IMR-90 (cell line): ENCODE measurements at regions not wholly inside any gene's neighbourhood (a gene's known extent, or its start where the extent isn't known, plus 50 kb on each side); places are given as distances from the start of the nearest gene placed in this dataset.

Source experiments
- ATAC-seq: fragments of 200-7000 bp; cut with Tn5 transposase; 2 replicates; pipeline ENCODE4 v1.9.1; 2020; ENCODE audit warnings: low read depth, mild to moderate bottlenecking, moderate library complexity
- BruUV-seq: library from RNA; stranded (reverse); fragments of 400-500 nt; replicated peaks from 2 replicates; lab custom pipeline; 2021; lab: Mats Ljungman, UMichigan
- CTCF ChIA-PET: fragments of 300-600 bp; formaldehyde crosslinking; extraction: SDS; loops from one replicate; lab custom pipeline; 2021; ENCODE audit warnings: antibody characterized with exemption; lab: Yijun Ruan, JAX
- POLR2A ChIA-PET: fragments of 300-600 bp; sonication (Branson Sonifier 250); formaldehyde crosslinking; loops from one replicate; lab custom pipeline; 2022; ENCODE audit warnings: antibody characterized with exemption; ENCODE audit not compliant: unreplicated experiment; lab: Charles Lee
- DNase-seq: peaks from one replicate; pipeline ENCODE4 v3.0.0; 2013
- H2AFZ ChIP-seq: replicated peaks from 2 replicates; pipeline ENCODE3; 2013; ENCODE audit warnings: low read length, mild to moderate bottlenecking; ENCODE audit not compliant: poor library complexity
- H2AK5ac ChIP-seq: 2 replicates; pipeline ENCODE4 v1.6.1; 2013; ENCODE audit warnings: low read depth, low read length, inconsistent platforms
- H2AK9ac ChIP-seq: replicated peaks from 2 replicates; pipeline ENCODE3; 2013; ENCODE audit warnings: mild to moderate bottlenecking, low read depth, low read length, moderate library complexity; ENCODE audit not compliant: poor library complexity
- H2BK120ac ChIP-seq: 2 replicates; pipeline ENCODE4 v1.6.1; 2013; ENCODE audit warnings: low read depth, low read length, inconsistent platforms
- H2BK15ac ChIP-seq: 3 replicates; pipeline ENCODE4 v1.6.1; 2013; ENCODE audit warnings: low read depth, low read length, inconsistent platforms
- H2BK20ac ChIP-seq: 2 replicates; pipeline ENCODE4 v1.6.1; 2013; ENCODE audit warnings: low read depth, mild to moderate bottlenecking, inconsistent platforms, low read length, moderate library complexity
- H2BK5ac ChIP-seq: 2 replicates; pipeline ENCODE4 v1.6.1; 2013; ENCODE audit warnings: mild to moderate bottlenecking, low read depth, low read length, inconsistent platforms; ENCODE audit not compliant: poor library complexity, severe bottlenecking
- H3K14ac ChIP-seq: replicated peaks from 2 replicates; pipeline ENCODE4 v1.6.1; 2013; ENCODE audit warnings: low read depth, low read length, inconsistent platforms
- H3K18ac ChIP-seq: 2 replicates; pipeline ENCODE4 v1.6.1; 2013; ENCODE audit warnings: low read depth, low read length, control low read depth
- H3K23ac ChIP-seq: 2 replicates; pipeline ENCODE4 v1.6.1; 2013; ENCODE audit warnings: low read depth, low read length, inconsistent platforms
- H3K27ac ChIP-seq: 2 replicates; pipeline ENCODE4 v1.5.1; 2013; ENCODE audit warnings: mild to moderate bottlenecking, control low read depth, low read length; ENCODE audit not compliant: insufficient read depth
- H3K27me3 ChIP-seq: 2 replicates; pipeline ENCODE4 v1.6.1; 2013; ENCODE audit warnings: low read length; ENCODE audit not compliant: control insufficient read depth, insufficient read depth
- H3K36me3 ChIP-seq: 2 replicates; pipeline ENCODE4 v1.6.1; 2013; ENCODE audit warnings: low read length, mixed read lengths; ENCODE audit not compliant: control insufficient read depth, insufficient read depth
- H3K4ac ChIP-seq: 2 replicates; pipeline ENCODE4 v1.6.1; 2013; ENCODE audit warnings: low read depth, low read length, inconsistent platforms
- H3K4me1 ChIP-seq: 2 replicates; pipeline ENCODE4 v1.6.1; 2013; ENCODE audit warnings: low read length, mixed read lengths; ENCODE audit not compliant: control insufficient read depth, insufficient read depth
- H3K4me2 ChIP-seq: 2 replicates; pipeline ENCODE4 v1.6.1; 2013; ENCODE audit warnings: low read depth, mild to moderate bottlenecking, control low read depth, low read length, moderate library complexity
- H3K4me3 ChIP-seq: 2 replicates; pipeline ENCODE4 v1.5.1; 2013; ENCODE audit warnings: low read depth, mild to moderate bottlenecking, control low read depth, low read length, moderate library complexity; ENCODE audit not compliant: insufficient read depth
- H3K56ac ChIP-seq: 2 replicates; pipeline ENCODE4 v1.6.1; 2013; ENCODE audit warnings: low read length, inconsistent platforms; ENCODE audit not compliant: insufficient read depth; ENCODE audit errors: extremely low read depth
- H3K79me1 ChIP-seq, 2 experiments: 2 replicates each; pipeline ENCODE4 v1.6.1; 2013; ENCODE audit warnings: low read length in 2 of 2, inconsistent platforms in 1 of 2, low read depth in 1 of 2
- H3K9ac ChIP-seq: 2 replicates; pipeline ENCODE4 v1.6.1; 2013; ENCODE audit warnings: low read depth, low read length, control low read depth
- H3K9me1 ChIP-seq: 2 replicates; pipeline ENCODE4 v1.6.1; 2013; ENCODE audit warnings: low read length, inconsistent platforms; ENCODE audit not compliant: insufficient read depth
- H3K9me3 ChIP-seq: 2 replicates; pipeline ENCODE4 v1.6.1; 2013; ENCODE audit warnings: low read length; ENCODE audit not compliant: control insufficient read depth, insufficient read depth
- H4K20me1 ChIP-seq: 2 replicates; pipeline ENCODE4 v1.6.1; 2013; ENCODE audit warnings: low read length, inconsistent platforms; ENCODE audit not compliant: insufficient read depth
- H4K5ac ChIP-seq: 2 replicates; pipeline ENCODE4 v1.6.1; 2013; ENCODE audit warnings: mild to moderate bottlenecking, low read depth, low read length, control low read depth
- H4K8ac ChIP-seq, 2 experiments: 2 replicates each; pipeline ENCODE4 v1.6.1; 2013; ENCODE audit warnings: low read depth in 2 of 2, low read length in 2 of 2, control low read depth in 1 of 2, inconsistent platforms in 1 of 2
- H4K91ac ChIP-seq: 2 replicates; pipeline ENCODE4 v1.6.1; 2013; ENCODE audit warnings: low read depth, low read length, inconsistent platforms; ENCODE audit not compliant: insufficient read depth
- FOS ChIP-seq: fragments of 150-350 bp; IDR thresholded peaks from 2 replicates; pipeline ENCODE4 v1.6.1; 2016; ENCODE audit warnings: low read depth, low read length
- RAD21 ChIP-seq: IDR thresholded peaks from 2 replicates; pipeline ENCODE4 v1.6.1; 2012; ENCODE audit warnings: low read length, improper control_type of control experiment
- WGBS, 2 experiments: methylation state at CpG; one replicate each; pipeline versions ENCODE4 v1.1.5 to v1.1.7; 2013; ENCODE audit warnings: missing lambda C conversion rate in 2 of 2; ENCODE audit not compliant: insufficient read length in 1 of 2; ENCODE audit errors: extremely low coverage in 2 of 2; 5-methylcytosine and 5-hydroxymethylcytosine counted together
- dilution Hi-C: fragments of 300-500 bp; cut with HindIII; formaldehyde crosslinking; loops from one replicate; pipeline ENCODE4 v1.14.3; 2018; ENCODE audit warnings: low sequenced_read_pairs; ENCODE audit not compliant: unreplicated experiment
- in situ Hi-C: fragments of 300-500 bp; cut with MboI; formaldehyde crosslinking; loops from 3 replicates; pipeline ENCODE4 v1.14.3; 2019; ENCODE audit warnings: low sequenced_read_pairs, inconsistent platforms, mixed read lengths
- intact Hi-C: fragments of 100-400 bp; cut with micrococcal nuclease; formaldehyde crosslinking; loops from 2 replicates; pipeline ENCODE4 v1.10.0; 2022
- TF ChIP-seq, protein P1 (sequence below): fragments of 150-350 bp; IDR thresholded peaks from 2 replicates; pipeline ENCODE4 v1.6.1; 2017; ENCODE audit warnings: mild to moderate bottlenecking, antibody characterized with exemption, low read length, low read depth

- TF ChIP-seq, protein P1, sequence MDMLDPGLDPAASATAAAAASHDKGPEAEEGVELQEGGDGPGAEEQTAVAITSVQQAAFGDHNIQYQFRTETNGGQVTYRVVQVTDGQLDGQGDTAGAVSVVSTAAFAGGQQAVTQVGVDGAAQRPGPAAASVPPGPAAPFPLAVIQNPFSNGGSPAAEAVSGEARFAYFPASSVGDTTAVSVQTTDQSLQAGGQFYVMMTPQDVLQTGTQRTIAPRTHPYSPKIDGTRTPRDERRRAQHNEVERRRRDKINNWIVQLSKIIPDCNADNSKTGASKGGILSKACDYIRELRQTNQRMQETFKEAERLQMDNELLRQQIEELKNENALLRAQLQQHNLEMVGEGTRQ = no peak
- no peak for TF ChIP-seq RAD21
- no peak for TF ChIP-seq FOS
- no peak overlapping the region for H3K23ac ChIP-seq
- no peak overlapping the region for H2AFZ ChIP-seq
- H2AK9ac ChIP-seq = no peak overlapping the region
- in situ Hi-C loops = no loop called here
- BruUV-seq = no TSS peak
- no peaks in the 10 kb centered on the region for H3K36me3 ChIP-seq
- no peak for DNase-seq
- H3K9ac ChIP-seq = no peak overlapping the region
- no peak overlapping the region for H3K18ac ChIP-seq
- no peak overlapping the region for H4K8ac ChIP-seq
- no peak overlapping the region for H3K4me3 ChIP-seq
- peaks cover 7% of the 10 kb centered on the region; the same call in 1 of the 2 replicates for H3K9me3 ChIP-seq
- H4K20me1 ChIP-seq = no peaks in the 10 kb centered on the region
- H3K56ac ChIP-seq = no peak overlapping the region
- no CpG with 5 or more reads among the region's 1 CpG for WGBS, 2 experiments
- no peaks in the 10 kb centered on the region for H3K27me3 ChIP-seq
- no peak overlapping the region for H2BK15ac ChIP-seq
- no peak for ATAC-seq
- no peaks in the 10 kb centered on the region for H3K9me1 ChIP-seq
- H2BK120ac ChIP-seq = no peak overlapping the region
- H4K5ac ChIP-seq = no peak overlapping the region
- no peak overlapping the region for H3K14ac ChIP-seq
- H2BK20ac ChIP-seq = no peak overlapping the region
- no peak overlapping the region for H3K4ac ChIP-seq
- ChIA-PET CTCF (no interaction called here), POLR2A (no interaction called here)
- H4K91ac ChIP-seq = no peak overlapping the region
- no peaks in the 10 kb centered on the region for H3K4me1 ChIP-seq
- H2AK5ac ChIP-seq = no peak overlapping the region
- H3K79me1 ChIP-seq = no peaks in the 10 kb centered on the region
- no peak overlapping the region for H3K4me2 ChIP-seq
- H3K27ac ChIP-seq = no peak overlapping the region
- intact Hi-C loops = no loop called here
- dilution Hi-C loops = no loop called here
- H2BK5ac ChIP-seq = no peak overlapping the region
Measured at GRCh38 chr4:132981611-132982010, 167.5 kb upstream of the PCDH10 start.
